ENCODE measurements at regions not wholly inside any gene's neighbourhood (a gene's known extent, or its start where the extent isn't known, plus 50 kb on each side); places are given as distances from the start of the nearest gene placed in this dataset.
A peak's percentile ranks its signal among the peaks of the same experiment; 100 is the strongest.

- H3K4me3 ChIP-seq: no peak overlapping the region; a peak in 1 of 20 replicates
- TF ChIP-seq Cebpa-rat (IDR thresholded peaks at IDR 0.05): no peak
- H3K4me1 ChIP-seq: peaks cover 33 to 39% (median 36%) of the 10 kb centered on the region in 10 experiments
- no peaks in the 10 kb centered on the region for H3K27me3 ChIP-seq
- H4K20me1 ChIP-seq: no peaks in the 10 kb centered on the region
- H3K4me2 ChIP-seq: peak overlapping the region; percentile 45 to 77 (median 72); a peak in 21 of 22 replicates
- H3K27ac ChIP-seq: peak overlapping the region in 7 of 11 experiments; percentile 60 to 78 (median 68); a peak in 14 of 22 replicates
- 0 out of 22 replicates have a peak overlapping the region, but pooled peaks of 2 of the 11 experiments have one; percentile 10 to 21 for H3K9ac ChIP-seq
- H3K9me3 ChIP-seq (replicated peaks in 1 of 11): peaks cover 0 to 7% (median 0%) of the 10 kb centered on the region in 11 experiments; a peak in 3 of 22 replicates
- no peaks in the 10 kb centered on the region for H3K36me3 ChIP-seq
Measured at GRCh38 chr10:108632144-108632543, 1291.2 kb downstream of the XPNPEP1 start.

- H3K4me2 ChIP-seq: peak overlapping the region; percentile 45 to 77 (median 72); a peak in 21 of 22 replicates
- H3K27ac ChIP-seq: peak overlapping the region in 9 of 11 experiments; percentile 5 to 78 (median 65); a peak in 16 of 22 replicates
- no peak for TF ChIP-seq Cebpa-rat (IDR thresholded peaks at IDR 0.05)
- peak overlapping the region in 4 of 11 experiments; percentile 20 to 56 (median 34); a peak in 3 of 22 replicates for H3K9ac ChIP-seq
- no peaks in the 10 kb centered on the region for H3K27me3 ChIP-seq
- peaks cover 33 to 39% (median 36%) of the 10 kb centered on the region in 10 experiments for H3K4me1 ChIP-seq
- H3K9me3 ChIP-seq (replicated peaks in 1 of 11): peaks cover 0 to 3% (median 0%) of the 10 kb centered on the region in 11 experiments; a peak in 2 of 22 replicates
- H3K4me3 ChIP-seq: no peak overlapping the region
- no peaks in the 10 kb centered on the region for H3K36me3 ChIP-seq
- no peaks in the 10 kb centered on the region for H4K20me1 ChIP-seq
Measured at GRCh38 chr10:108631332-108631731, 1292.0 kb downstream of the XPNPEP1 start.

GRCh38 chr10:108629834-108630233 lies 1293.5 kb downstream of the XPNPEP1 start:
- no peaks in the 10 kb centered on the region for H3K36me3 ChIP-seq
- H3K9me3 ChIP-seq (replicated peaks in 1 of 11): no peaks in the 10 kb centered on the region
- peaks cover 33 to 39% (median 36%) of the 10 kb centered on the region in 10 experiments for H3K4me1 ChIP-seq
- peak overlapping the region in 8 of 11 experiments; percentile 63 to 77 (median 72); a peak in 14 of 22 replicates for H3K4me2 ChIP-seq
- no peak for TF ChIP-seq Cebpa-rat (IDR thresholded peaks at IDR 0.05)
- no peak overlapping the region for H3K4me3 ChIP-seq
- no peak overlapping the region for H3K9ac ChIP-seq
- H3K27me3 ChIP-seq: no peaks in the 10 kb centered on the region
- H3K27ac ChIP-seq: no peak overlapping the region; a peak in 1 of 22 replicates
- H4K20me1 ChIP-seq: no peaks in the 10 kb centered on the region

- no peaks in the 10 kb centered on the region for H3K9me3 ChIP-seq (replicated peaks in 1 of 11)
Measured at GRCh38 chr10:108624052-108624451, 1299.3 kb downstream of the XPNPEP1 start.

GRCh38 chr10:108620821-108621534 lies 1302.3 kb downstream of the XPNPEP1 start:
- Histone ChIP-seq H3K36me3 (no peaks in the 10 kb centered on the region), H3K9me3 (replicated peaks in 1 of 11) (no peaks in the 10 kb centered on the region), H3K9ac (no peak overlapping the region), H3K27ac (no peak overlapping the region), H3K4me2 (no peak overlapping the region), H4K20me1 (no peaks in the 10 kb centered on the region), H3K4me3 (no peak overlapping the region), H3K4me1 (no peaks in the 10 kb centered on the region), H3K27me3 (no peaks in the 10 kb centered on the region)
- no peak for TF ChIP-seq Cebpa-rat (IDR thresholded peaks at IDR 0.05)

More at GRCh38 chr10:108624052-108624451, 1299.3 kb downstream of the XPNPEP1 start:
- Histone ChIP-seq H3K4me2 (no peak overlapping the region), H3K36me3 (no peaks in the 10 kb centered on the region), H3K9ac (no peak overlapping the region), H3K4me3 (no peak overlapping the region), H4K20me1 (no peaks in the 10 kb centered on the region), H3K4me1 (no peaks in the 10 kb centered on the region), H3K27ac (no peak overlapping the region), H3K27me3 (no peaks in the 10 kb centered on the region)
- no peak for TF ChIP-seq Cebpa-rat (IDR thresholded peaks at IDR 0.05)

GRCh38 chr10:108616559-108617285 lies 1306.6 kb downstream of the XPNPEP1 start:
- no peaks in the 10 kb centered on the region for H3K4me1 ChIP-seq
- no peaks in the 10 kb centered on the region for H3K9me3 ChIP-seq (replicated peaks in 1 of 11)
- H3K4me2 ChIP-seq: no peak overlapping the region
- TF ChIP-seq Cebpa-rat (IDR thresholded peaks at IDR 0.05): no peak
- no peak overlapping the region for H3K9ac ChIP-seq
- H3K4me3 ChIP-seq: no peak overlapping the region
- no peaks in the 10 kb centered on the region for H3K27me3 ChIP-seq
- no peak overlapping the region for H3K27ac ChIP-seq
- H4K20me1 ChIP-seq: no peaks in the 10 kb centered on the region
- H3K36me3 ChIP-seq: no peaks in the 10 kb centered on the region

GRCh38 chr10:108615576-108616320 lies 1307.6 kb downstream of the XPNPEP1 start:
- no peak for TF ChIP-seq Cebpa-rat (IDR thresholded peaks at IDR 0.05)
- no peak overlapping the region for H3K27ac ChIP-seq
- H3K4me2 ChIP-seq: no peak overlapping the region
- H4K20me1 ChIP-seq: no peaks in the 10 kb centered on the region
- no peaks in the 10 kb centered on the region for H3K9me3 ChIP-seq (replicated peaks in 1 of 11)
- H3K27me3 ChIP-seq: no peaks in the 10 kb centered on the region
- no peak overlapping the region for H3K9ac ChIP-seq
- no peak overlapping the region for H3K4me3 ChIP-seq
- no peaks in the 10 kb centered on the region for H3K36me3 ChIP-seq
- H3K4me1 ChIP-seq: no peaks in the 10 kb centered on the region

- no peaks in the 10 kb centered on the region for H3K27me3 ChIP-seq
- H3K27ac ChIP-seq: no peak overlapping the region
- no peak overlapping the region for H3K4me2 ChIP-seq
- no peak for TF ChIP-seq Cebpa-rat (IDR thresholded peaks at IDR 0.05)
- no peaks in the 10 kb centered on the region for H3K36me3 ChIP-seq
- H3K4me1 ChIP-seq: no peaks in the 10 kb centered on the region
- H3K9me3 ChIP-seq (replicated peaks in 1 of 11): peaks cover 0 to 5% (median 0%) of the 10 kb centered on the region in 11 experiments; a peak in 1 of 22 replicates
- no peaks in the 10 kb centered on the region for H4K20me1 ChIP-seq
- no peak overlapping the region for H3K4me3 ChIP-seq
- H3K9ac ChIP-seq: no peak overlapping the region
Measured at GRCh38 chr10:108612485-108612884, 1310.8 kb downstream of the XPNPEP1 start.

- H3K36me3 ChIP-seq: no peaks in the 10 kb centered on the region
- no peak overlapping the region for H3K4me2 ChIP-seq
- no peaks in the 10 kb centered on the region for H4K20me1 ChIP-seq
- no peaks in the 10 kb centered on the region for H3K27me3 ChIP-seq
- H3K4me3 ChIP-seq: no peak overlapping the region
- no peak overlapping the region for H3K9ac ChIP-seq
- no peak overlapping the region for H3K27ac ChIP-seq
- peaks cover 0 to 5% (median 0%) of the 10 kb centered on the region in 11 experiments; a peak in 1 of 22 replicates for H3K9me3 ChIP-seq (replicated peaks in 1 of 11)
- no peaks in the 10 kb centered on the region for H3K4me1 ChIP-seq
- TF ChIP-seq Cebpa-rat (IDR thresholded peaks at IDR 0.05): no peak
Measured at GRCh38 chr10:108608860-108609259, 1314.5 kb downstream of the XPNPEP1 start.

All from BLaER1 treated with 17β-estradiol and CSF1 and Interleukin-3, amounts not matched to agents 10 nM and 100 nM (cell line).